ENCODE measurements at regions not wholly inside any gene's neighbourhood (a gene's known extent, or its start where the extent isn't known, plus 50 kb on each side); places are given as distances from the start of the nearest gene placed in this dataset.
"Not testable (repeated sequence)": the region's sequence is repeated elsewhere in the genome, so short reads cannot be mapped to it uniquely, and the experiment has no call there.

DNA sequence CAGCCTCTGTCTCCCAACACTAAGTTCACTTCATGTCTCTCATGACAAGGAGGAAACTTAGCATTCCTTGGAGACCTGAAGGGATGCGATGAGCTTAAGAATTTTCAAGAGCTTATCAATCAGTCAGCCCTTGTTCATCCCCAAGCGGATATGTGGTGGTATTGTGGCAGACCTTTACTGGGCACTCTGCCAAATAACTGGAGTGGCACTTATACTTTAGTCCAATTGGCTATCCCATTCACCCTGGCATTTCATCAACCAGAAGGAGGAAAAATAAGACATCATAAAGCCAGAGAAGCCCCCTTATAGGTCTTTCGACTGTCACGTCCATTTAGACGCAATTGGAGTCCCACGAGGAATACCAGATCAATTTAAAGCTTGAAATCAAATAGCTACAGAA is 779.4 kb downstream of the FAM181B start:
- TF ChIP-seq, protein P1, sequence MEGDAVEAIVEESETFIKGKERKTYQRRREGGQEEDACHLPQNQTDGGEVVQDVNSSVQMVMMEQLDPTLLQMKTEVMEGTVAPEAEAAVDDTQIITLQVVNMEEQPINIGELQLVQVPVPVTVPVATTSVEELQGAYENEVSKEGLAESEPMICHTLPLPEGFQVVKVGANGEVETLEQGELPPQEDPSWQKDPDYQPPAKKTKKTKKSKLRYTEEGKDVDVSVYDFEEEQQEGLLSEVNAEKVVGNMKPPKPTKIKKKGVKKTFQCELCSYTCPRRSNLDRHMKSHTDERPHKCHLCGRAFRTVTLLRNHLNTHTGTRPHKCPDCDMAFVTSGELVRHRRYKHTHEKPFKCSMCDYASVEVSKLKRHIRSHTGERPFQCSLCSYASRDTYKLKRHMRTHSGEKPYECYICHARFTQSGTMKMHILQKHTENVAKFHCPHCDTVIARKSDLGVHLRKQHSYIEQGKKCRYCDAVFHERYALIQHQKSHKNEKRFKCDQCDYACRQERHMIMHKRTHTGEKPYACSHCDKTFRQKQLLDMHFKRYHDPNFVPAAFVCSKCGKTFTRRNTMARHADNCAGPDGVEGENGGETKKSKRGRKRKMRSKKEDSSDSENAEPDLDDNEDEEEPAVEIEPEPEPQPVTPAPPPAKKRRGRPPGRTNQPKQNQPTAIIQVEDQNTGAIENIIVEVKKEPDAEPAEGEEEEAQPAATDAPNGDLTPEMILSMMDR (IDR thresholded peaks at IDR 0.05), result not testable (repeated sequence)
- TF ChIP-seq POLR2A (IDR thresholded peaks at IDR 0.05), result not testable (repeated sequence)
